Fibroblast of skin of left biceps (primary cell): ENCODE measurements at regions not wholly inside any gene's neighbourhood (a gene's known extent, or its start where the extent isn't known, plus 50 kb on each side); places are given as distances from the start of the nearest gene placed in this dataset.

Source experiments
- DNase-seq, 2 experiments: peaks; one replicate each; pipeline ENCODE4 v3.0.0-alpha.2; 2013; ENCODE audit warnings: low read depth in 2 of 2

DNA sequence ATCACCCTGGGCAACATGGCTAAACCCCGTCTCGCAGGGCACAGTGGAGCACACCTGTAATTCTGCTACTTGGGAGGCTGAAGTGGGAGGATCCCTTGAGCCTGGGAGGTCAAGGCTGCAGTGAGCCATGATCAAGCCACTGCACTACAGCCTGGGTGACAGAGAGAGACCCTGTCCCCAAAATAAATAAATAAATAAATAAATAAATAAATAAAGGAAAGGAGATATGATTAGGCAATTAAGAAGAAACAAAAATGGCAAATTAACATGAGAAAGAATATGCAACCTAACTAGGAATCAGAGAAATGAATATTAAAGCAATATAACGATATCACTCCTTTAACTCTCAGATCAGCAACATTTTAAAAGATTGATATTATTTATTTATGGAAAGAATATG is 92.3 kb downstream of the C1D start:
- no peak for DNase-seq

- DNase-seq: no peak
These were observed 88.0 kb downstream of the C1D start for GRCh38 chr2:67974559-67975430.

- no peak for DNase-seq
These were observed 85.3 kb downstream of the C1D start for GRCh38 chr2:67977464-67977863.

- peak; percentile 36 to 39 for DNase-seq
These were observed 79.8 kb downstream of the C1D start for GRCh38 chr2:67982956-67983355.

DNA sequence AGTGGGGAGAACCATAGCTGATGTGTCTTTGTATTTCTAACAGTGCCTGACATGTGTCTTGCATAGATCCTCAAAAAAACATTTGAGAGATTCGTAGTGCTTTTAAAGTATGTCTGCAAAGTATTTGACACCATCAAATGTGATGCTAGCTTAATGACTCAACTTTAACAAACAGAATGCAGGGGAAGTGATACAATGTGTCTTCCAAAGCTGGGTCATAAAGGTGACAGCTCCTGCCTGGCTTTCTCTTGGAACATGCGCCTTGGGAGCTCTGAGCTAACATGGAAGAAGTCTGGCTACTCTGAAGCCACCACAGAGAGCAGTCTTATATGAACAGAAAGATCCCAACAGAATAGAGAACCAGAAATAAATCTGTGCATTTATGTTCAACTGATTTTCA is 78.2 kb downstream of the C1D start:
- no peak for DNase-seq

GRCh38 chr2:67985586-67985985 is 77.2 kb downstream of the C1D start:
- DNase-seq: no peak

DNA sequence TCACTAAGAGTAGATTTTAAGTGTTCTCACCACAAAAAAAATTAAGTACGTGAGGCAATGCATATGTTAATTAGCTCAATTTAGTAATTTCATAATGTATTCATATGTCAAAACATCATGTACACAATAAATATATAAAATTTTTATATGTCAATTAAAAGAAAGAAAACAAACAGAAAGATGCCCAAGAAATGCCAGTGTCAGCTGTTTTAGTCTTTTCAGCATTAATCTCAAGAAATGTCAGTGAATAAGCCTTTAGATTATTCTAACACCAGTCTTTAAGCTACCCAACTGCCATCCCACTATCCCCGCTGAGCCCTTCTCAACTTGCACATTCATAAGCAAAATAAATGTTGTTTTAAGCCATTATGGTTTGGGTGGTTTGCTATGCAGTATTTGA is 76.5 kb downstream of the C1D start:
- DNase-seq: no peak
